ENCODE measurements at regions not wholly inside any gene's neighbourhood (a gene's known extent, or its start where the extent isn't known, plus 50 kb on each side); places are given as distances from the start of the nearest gene placed in this dataset.

GRCh38 chrX:13398839-13399238 lies 79.0 kb upstream of the ATXN3L start:
- no peak for TF ChIP-seq CTCF (IDR thresholded peaks at IDR 0.05)
- no peak for TF ChIP-seq POLR2AphosphoS5 (IDR thresholded peaks at IDR 0.05)
- TF ChIP-seq POLR2A (IDR thresholded peaks at IDR 0.05), result no peak
- TF ChIP-seq EP300 (IDR thresholded peaks at IDR 0.05), result no peak
